GM19468 (cell line): ENCODE measurements at regions not wholly inside any gene's neighbourhood (a gene's known extent, or its start where the extent isn't known, plus 50 kb on each side); places are given as distances from the start of the nearest gene placed in this dataset.

Experiments used
- ATAC-seq: cut with Tn5 transposase; IDR thresholded peaks from one replicate; pipeline ENCODE4 v1.9.1; 2021; ENCODE audit warnings: mild to moderate bottlenecking, moderate library complexity, moderate number of reproducible peaks; ENCODE audit not compliant: unreplicated experiment; ENCODE audit errors: extremely low read depth

- no peak for ATAC-seq
Measured at GRCh38 chrX:5145957-5146356, 1082.7 kb downstream of the NLGN4X start.

GRCh38 chrX:5142644-5143043 lies 1086.0 kb downstream of the NLGN4X start:
- no peak for ATAC-seq

- ATAC-seq: no peak
Measured at GRCh38 chrX:5122181-5122678, 1106.4 kb downstream of the NLGN4X start.

- ATAC-seq: no peak
Measured at GRCh38 chrX:5117816-5118215, 1110.9 kb downstream of the NLGN4X start.

GRCh38 chrX:5113128-5113527 lies 1115.5 kb downstream of the NLGN4X start:
- ATAC-seq: no peak

GRCh38 chrX:5100004-5100403 lies 1128.7 kb downstream of the NLGN4X start:
- ATAC-seq: no peak

- no peak for ATAC-seq
Measured at GRCh38 chrX:5086388-5086787, 1142.3 kb downstream of the NLGN4X start.

GRCh38 chrX:5084279-5084678 lies 1144.4 kb downstream of the NLGN4X start:
- ATAC-seq: no peak

GRCh38 chrX:5082705-5083104 lies 1146.0 kb downstream of the NLGN4X start:
- ATAC-seq: no peak

GRCh38 chrX:5080791-5081190 lies 1147.9 kb downstream of the NLGN4X start:
- no peak for ATAC-seq

GRCh38 chrX:5068550-5068949 lies 1160.1 kb downstream of the NLGN4X start:
- ATAC-seq: no peak

GRCh38 chrX:5057786-5058185 lies 1170.9 kb downstream of the NLGN4X start:
- no peak for ATAC-seq

GRCh38 chrX:5054852-5055251 lies 1173.8 kb downstream of the NLGN4X start:
- no peak for ATAC-seq

- no peak for ATAC-seq
Measured at GRCh38 chrX:5051831-5052491, 1176.7 kb downstream of the NLGN4X start.

- no peak for ATAC-seq
Measured at GRCh38 chrX:5042563-5042962, 1186.1 kb downstream of the NLGN4X start.

GRCh38 chrX:5031792-5032191 lies 1196.9 kb downstream of the NLGN4X start:
- no peak for ATAC-seq

GRCh38 chrX:5015451-5015850 lies 1213.2 kb downstream of the NLGN4X start:
- no peak for ATAC-seq

GRCh38 chrX:4994855-4995254 lies 1233.8 kb downstream of the NLGN4X start:
- no peak for ATAC-seq

GRCh38 chrX:4978613-4979012 lies 1250.1 kb downstream of the NLGN4X start:
- ATAC-seq: no peak

GRCh38 chrX:4971646-4972045 lies 1257.0 kb downstream of the NLGN4X start:
- ATAC-seq: no peak

GRCh38 chrX:4964112-4964511 lies 1250.7 kb upstream of the PRKX start:
- ATAC-seq: no peak

- no peak for ATAC-seq
Measured at GRCh38 chrX:4963432-4963831, 1250.0 kb upstream of the PRKX start.
